ENCODE measurements at regions not wholly inside any gene's neighbourhood (a gene's known extent, or its start where the extent isn't known, plus 50 kb on each side); places are given as distances from the start of the nearest gene placed in this dataset.

GRCh38 chr3:31170932-31171670, 276.6 kb upstream of the GADL1 start:
- peaks cover 5% of the 10 kb centered on the region for H3K4me1 ChIP-seq (ENCODE audit: control insufficient read depth, insufficient read depth, low read depth, low read length)
- peak overlapping the region in 1 of 2 experiments; percentile 58 for H3K4ac ChIP-seq (ENCODE audit: low read depth in 1 of 2, low read length in 2 of 2)
- H3K4me2 ChIP-seq (ENCODE audit: low read length, poor library complexity, severe bottlenecking): no peak overlapping the region
- H3K9me3 ChIP-seq (ENCODE audit: control insufficient read depth, low read length): no peaks in the 10 kb centered on the region
- H2BK120ac ChIP-seq (ENCODE audit: low read depth, low read length): no peak overlapping the region
- H3K4me3 ChIP-seq (ENCODE audit: insufficient read depth in 1 of 2, low read depth in 1 of 2, low read length in 2 of 2): no peak overlapping the region
- H3K27me3 ChIP-seq (ENCODE audit: control insufficient read depth in 1 of 2, insufficient read depth in 1 of 2, low read length in 2 of 2): no peaks in the 10 kb centered on the region
- H2AFZ ChIP-seq (ENCODE audit: low read depth, low read length): no peak overlapping the region
- no peak overlapping the region for H3K14ac ChIP-seq (ENCODE audit: low read length in 2 of 2)
- H2AK5ac ChIP-seq (ENCODE audit: low read length, severe bottlenecking): peak overlapping the region; percentile 57
- no peaks in the 10 kb centered on the region for H3K79me1 ChIP-seq (replicated peaks; ENCODE audit: low read length, poor library complexity, severe bottlenecking)
- no peaks in the 10 kb centered on the region for H3K36me3 ChIP-seq (ENCODE audit: control insufficient read depth in 1 of 2, insufficient read depth in 2 of 2, low read depth in 1 of 2, low read length in 2 of 2)
- H4K8ac ChIP-seq (ENCODE audit: low read length): no peak overlapping the region
- peak overlapping the region in 1 of 2 experiments; percentile 73 for H2BK12ac ChIP-seq (ENCODE audit: low read length in 2 of 2)
- no peak overlapping the region for H3K9ac ChIP-seq (ENCODE audit: low read length)
- peak; percentile 86 for DNase-seq
- peak overlapping the region; percentile 79 for H3K27ac ChIP-seq (ENCODE audit: low read length, poor library complexity, severe bottlenecking)
- no peak overlapping the region for H3K23ac ChIP-seq (ENCODE audit: low read length in 2 of 2)
- peak overlapping the region in 1 of 2 experiments; percentile 38 for H3K18ac ChIP-seq (ENCODE audit: low read depth in 1 of 2, low read length in 2 of 2)
- no peak overlapping the region for H2BK15ac ChIP-seq (ENCODE audit: low read depth, poor library complexity, severe bottlenecking)
- peak overlapping the region; percentile 78 for H2BK5ac ChIP-seq (ENCODE audit: low read depth, low read length, poor library complexity, severe bottlenecking)
- peak overlapping the region; percentile 46 for H4K91ac ChIP-seq (ENCODE audit: low read length)
- WGBS: 29% methylated on average over 2 of the region's 2 CpGs

- H3K18ac ChIP-seq (ENCODE audit: low read depth in 1 of 2, low read length in 2 of 2): no peak overlapping the region
- H3K9ac ChIP-seq (ENCODE audit: low read length): no peak overlapping the region
- DNase-seq: peak; percentile 4
- no peaks in the 10 kb centered on the region for H3K36me3 ChIP-seq (ENCODE audit: control insufficient read depth in 1 of 2, insufficient read depth in 2 of 2, low read depth in 1 of 2, low read length in 2 of 2)
- H2BK5ac ChIP-seq (ENCODE audit: low read depth, low read length, poor library complexity, severe bottlenecking): no peak overlapping the region
- H4K8ac ChIP-seq (ENCODE audit: low read length): no peak overlapping the region
- H4K91ac ChIP-seq (ENCODE audit: low read length): peak overlapping the region; percentile 48
- no peak overlapping the region for H3K27ac ChIP-seq (ENCODE audit: low read length, poor library complexity, severe bottlenecking)
- WGBS: 70% methylated on average over 3 of the region's 4 CpGs
- no peak overlapping the region for H3K4me2 ChIP-seq (ENCODE audit: low read length, poor library complexity, severe bottlenecking)
- no peak overlapping the region for H2AFZ ChIP-seq (ENCODE audit: low read depth, low read length)
- H3K4me1 ChIP-seq (ENCODE audit: control insufficient read depth, insufficient read depth, low read depth, low read length): peaks cover 5% of the 10 kb centered on the region
- H3K14ac ChIP-seq (ENCODE audit: low read length in 2 of 2): peak overlapping the region in 1 of 2 experiments; percentile 72
- no peak overlapping the region for H3K23ac ChIP-seq (ENCODE audit: low read length in 2 of 2)
- H2BK15ac ChIP-seq (ENCODE audit: low read depth, poor library complexity, severe bottlenecking): peak overlapping the region; percentile 82
- H3K4me3 ChIP-seq (ENCODE audit: insufficient read depth in 1 of 2, low read depth in 1 of 2, low read length in 2 of 2): no peak overlapping the region
- H2BK12ac ChIP-seq (ENCODE audit: low read length in 2 of 2): peak overlapping the region in 1 of 2 experiments; percentile 3
- H2AK5ac ChIP-seq (ENCODE audit: low read length, severe bottlenecking): no peak overlapping the region
- no peaks in the 10 kb centered on the region for H3K9me3 ChIP-seq (ENCODE audit: control insufficient read depth, low read length)
- no peak overlapping the region for H2BK120ac ChIP-seq (ENCODE audit: low read depth, low read length)
- H3K79me1 ChIP-seq (replicated peaks; ENCODE audit: low read length, poor library complexity, severe bottlenecking): no peaks in the 10 kb centered on the region
- H3K27me3 ChIP-seq (ENCODE audit: control insufficient read depth in 1 of 2, insufficient read depth in 1 of 2, low read length in 2 of 2): no peaks in the 10 kb centered on the region
- H3K4ac ChIP-seq (ENCODE audit: low read depth in 1 of 2, low read length in 2 of 2): no peak overlapping the region
Measured at GRCh38 chr3:31172336-31172735, 277.9 kb upstream of the GADL1 start.

DNA sequence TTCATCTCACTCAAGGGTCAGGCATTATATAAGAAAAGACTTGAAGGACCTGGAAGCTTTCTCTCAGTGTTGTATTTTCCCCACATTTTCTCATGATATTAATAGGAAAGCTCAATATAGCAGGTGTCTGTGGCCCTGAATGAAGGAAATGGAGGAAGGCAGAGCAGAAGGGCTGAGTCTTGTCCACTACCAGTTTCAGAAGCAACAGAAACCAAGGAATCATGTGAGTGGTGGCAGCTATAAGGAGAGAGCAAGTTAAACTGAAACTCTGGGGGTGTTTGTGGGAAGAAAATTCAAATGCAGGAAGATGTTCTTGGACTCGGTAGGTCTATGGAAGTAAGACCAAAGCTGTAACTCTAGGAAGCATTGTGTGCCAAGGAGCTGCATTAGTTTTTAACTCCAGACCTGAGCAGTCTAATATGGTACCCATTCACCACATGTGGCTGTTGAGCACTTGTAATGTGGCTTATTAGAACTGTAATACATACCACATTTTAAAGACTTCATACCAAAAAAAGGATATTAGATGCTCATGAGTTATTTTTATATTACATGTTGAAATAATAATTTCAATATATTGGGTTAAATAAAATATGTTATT, 278.8 kb upstream of the GADL1 start:
- H2BK120ac ChIP-seq (ENCODE audit: low read depth, low read length): no peak overlapping the region
- no peak overlapping the region for H3K18ac ChIP-seq (ENCODE audit: low read depth in 1 of 2, low read length in 2 of 2)
- no peak overlapping the region for H3K4ac ChIP-seq (ENCODE audit: low read depth in 1 of 2, low read length in 2 of 2)
- H2AFZ ChIP-seq (ENCODE audit: low read depth, low read length): no peak overlapping the region
- no peak overlapping the region for H4K91ac ChIP-seq (ENCODE audit: low read length)
- no peaks in the 10 kb centered on the region for H3K36me3 ChIP-seq (ENCODE audit: control insufficient read depth in 1 of 2, insufficient read depth in 2 of 2, low read depth in 1 of 2, low read length in 2 of 2)
- H3K4me1 ChIP-seq (ENCODE audit: control insufficient read depth, insufficient read depth, low read depth, low read length): peaks cover 5% of the 10 kb centered on the region
- H2AK5ac ChIP-seq (ENCODE audit: low read length, severe bottlenecking): no peak overlapping the region
- H3K27ac ChIP-seq (ENCODE audit: low read length, poor library complexity, severe bottlenecking): no peak overlapping the region
- no peak overlapping the region for H4K8ac ChIP-seq (ENCODE audit: low read length)
- no peak for DNase-seq
- no peak overlapping the region for H3K9ac ChIP-seq (ENCODE audit: low read length)
- H2BK15ac ChIP-seq (ENCODE audit: low read depth, poor library complexity, severe bottlenecking): no peak overlapping the region
- H3K14ac ChIP-seq (ENCODE audit: low read length in 2 of 2): no peak overlapping the region
- no peak overlapping the region for H3K4me2 ChIP-seq (ENCODE audit: low read length, poor library complexity, severe bottlenecking)
- no peak overlapping the region for H3K23ac ChIP-seq (ENCODE audit: low read length in 2 of 2)
- no peak overlapping the region for H2BK12ac ChIP-seq (ENCODE audit: low read length in 2 of 2)
- H3K27me3 ChIP-seq (ENCODE audit: control insufficient read depth in 1 of 2, insufficient read depth in 1 of 2, low read length in 2 of 2): no peaks in the 10 kb centered on the region
- WGBS: 100% methylated on average over 1 of the region's 1 CpG
- no peaks in the 10 kb centered on the region for H3K9me3 ChIP-seq (ENCODE audit: control insufficient read depth, low read length)
- no peak overlapping the region for H2BK5ac ChIP-seq (ENCODE audit: low read depth, low read length, poor library complexity, severe bottlenecking)
- no peaks in the 10 kb centered on the region for H3K79me1 ChIP-seq (replicated peaks; ENCODE audit: low read length, poor library complexity, severe bottlenecking)
- no peak overlapping the region for H3K4me3 ChIP-seq (ENCODE audit: insufficient read depth in 1 of 2, low read depth in 1 of 2, low read length in 2 of 2)

- no peak overlapping the region for H4K91ac ChIP-seq (ENCODE audit: low read length)
- peaks cover 5% of the 10 kb centered on the region for H3K4me1 ChIP-seq (ENCODE audit: control insufficient read depth, insufficient read depth, low read depth, low read length)
- H3K27ac ChIP-seq (ENCODE audit: low read length, poor library complexity, severe bottlenecking): no peak overlapping the region
- H3K27me3 ChIP-seq (ENCODE audit: control insufficient read depth in 1 of 2, insufficient read depth in 1 of 2, low read length in 2 of 2): no peaks in the 10 kb centered on the region
- H3K9ac ChIP-seq (ENCODE audit: low read length): no peak overlapping the region
- H2AK5ac ChIP-seq (ENCODE audit: low read length, severe bottlenecking): no peak overlapping the region
- DNase-seq: no peak
- H2BK12ac ChIP-seq (ENCODE audit: low read length in 2 of 2): no peak overlapping the region
- no peaks in the 10 kb centered on the region for H3K9me3 ChIP-seq (ENCODE audit: control insufficient read depth, low read length)
- no peak overlapping the region for H2BK120ac ChIP-seq (ENCODE audit: low read depth, low read length)
- no peak overlapping the region for H2BK15ac ChIP-seq (ENCODE audit: low read depth, poor library complexity, severe bottlenecking)
- no peaks in the 10 kb centered on the region for H3K79me1 ChIP-seq (replicated peaks; ENCODE audit: low read length, poor library complexity, severe bottlenecking)
- no peak overlapping the region for H3K14ac ChIP-seq (ENCODE audit: low read length in 2 of 2)
- no peak overlapping the region for H2AFZ ChIP-seq (ENCODE audit: low read depth, low read length)
- H3K18ac ChIP-seq (ENCODE audit: low read depth in 1 of 2, low read length in 2 of 2): no peak overlapping the region
- WGBS: 38% methylated on average over 1 of the region's 3 CpGs
- peak overlapping the region; percentile 9 for H4K8ac ChIP-seq (ENCODE audit: low read length)
- no peak overlapping the region for H3K23ac ChIP-seq (ENCODE audit: low read length in 2 of 2)
- no peak overlapping the region for H2BK5ac ChIP-seq (ENCODE audit: low read depth, low read length, poor library complexity, severe bottlenecking)
- no peak overlapping the region for H3K4me3 ChIP-seq (ENCODE audit: insufficient read depth in 1 of 2, low read depth in 1 of 2, low read length in 2 of 2)
- peak overlapping the region in 1 of 2 experiments; percentile 47 for H3K4ac ChIP-seq (ENCODE audit: low read depth in 1 of 2, low read length in 2 of 2)
- no peaks in the 10 kb centered on the region for H3K36me3 ChIP-seq (ENCODE audit: control insufficient read depth in 1 of 2, insufficient read depth in 2 of 2, low read depth in 1 of 2, low read length in 2 of 2)
- H3K4me2 ChIP-seq (ENCODE audit: low read length, poor library complexity, severe bottlenecking): no peak overlapping the region
Measured at GRCh38 chr3:31174079-31174478, 279.6 kb upstream of the GADL1 start.
